ENCODE measurements at regions not wholly inside any gene's neighbourhood (a gene's known extent, or its start where the extent isn't known, plus 50 kb on each side); places are given as distances from the start of the nearest gene placed in this dataset.
"Not testable (repeated sequence)": the region's sequence is repeated elsewhere in the genome, so short reads cannot be mapped to it uniquely, and the experiment has no call there.

DNA sequence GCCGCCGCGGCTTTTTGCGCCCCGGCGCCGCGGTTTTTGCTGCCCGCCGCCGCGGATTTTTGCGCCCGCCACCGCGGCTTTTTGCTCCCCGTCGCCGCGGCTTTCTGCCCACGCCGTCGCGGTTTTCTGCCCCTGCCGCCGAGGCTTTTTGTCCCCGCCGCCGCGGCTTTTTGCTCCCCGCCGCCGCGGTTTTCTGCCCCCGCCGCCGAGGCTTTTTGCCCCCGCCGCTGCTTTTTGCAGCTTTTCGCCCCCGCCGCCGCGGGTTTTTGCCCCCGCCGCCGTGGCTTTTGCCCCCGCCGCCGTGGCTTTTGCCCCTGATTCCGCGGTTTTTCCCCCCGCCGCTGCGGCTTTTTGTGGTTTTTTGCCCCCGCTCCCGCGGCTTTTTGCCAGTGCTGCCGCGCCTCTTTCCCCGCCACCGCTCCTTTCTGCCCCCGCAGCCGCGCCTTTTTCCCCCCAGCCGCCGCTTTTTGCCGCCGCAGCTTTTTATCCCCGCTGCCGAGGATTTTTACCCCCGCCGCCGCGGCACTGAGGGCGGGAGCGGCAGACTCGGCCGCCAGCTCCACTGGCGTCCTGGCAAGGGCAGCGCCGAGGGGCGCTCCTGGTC, 518.6 kb upstream of the WSB1 start:
- Histone ChIP-seq H3K4me2 (no peak overlapping the region), H3K27me3 (no peaks in the 10 kb centered on the region), H3K9ac (no peak overlapping the region), H4K20me1 (no peaks in the 10 kb centered on the region), H3K4me1 (no peaks in the 10 kb centered on the region), H3K4me3 (0 out of 2 replicates have a peak overlapping the region, but pooled peaks have one; percentile 22), H3K9me3 (peaks cover 33% of the 10 kb centered on the region), H3K27ac (no peak overlapping the region), H3K36me3 (no peaks in the 10 kb centered on the region)
- TF ChIP-seq Cebpa-rat (IDR thresholded peaks at IDR 0.05), result no peak

DNA sequence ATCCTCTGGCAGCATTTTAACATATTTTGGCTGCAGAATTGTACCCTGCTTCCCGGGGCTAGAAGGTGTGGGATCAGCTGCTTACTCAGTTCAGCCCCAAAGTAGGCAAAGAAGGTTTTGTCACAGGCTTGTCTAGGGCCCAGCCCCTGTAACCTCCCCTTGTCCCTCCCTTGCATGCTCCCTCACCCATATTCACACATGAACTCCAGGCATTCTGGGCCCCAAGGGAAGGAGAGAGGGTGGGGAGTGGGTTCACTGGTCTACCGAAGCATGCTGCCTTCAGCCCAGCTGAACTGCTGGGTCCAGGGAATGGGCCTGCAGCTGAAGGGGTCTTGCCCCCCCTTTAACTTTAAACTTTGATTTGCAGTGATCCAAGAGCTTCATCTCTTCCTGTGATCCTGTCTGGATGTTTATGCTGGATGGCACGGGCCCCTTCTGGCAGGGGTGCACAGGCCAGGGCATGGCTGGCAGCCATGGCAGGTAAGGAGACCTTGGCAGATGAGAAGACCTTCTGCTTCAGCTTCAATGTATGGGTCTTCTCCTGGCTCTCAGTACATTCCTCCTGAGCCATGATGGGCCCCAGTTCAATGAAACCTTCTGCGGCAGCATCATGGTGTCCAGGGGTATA, 513.6 kb upstream of the WSB1 start:
- H3K27me3 ChIP-seq, H3K9ac ChIP-seq, H3K4me2 ChIP-seq, H4K20me1 ChIP-seq, H3K4me3 ChIP-seq, H3K36me3 ChIP-seq, H3K27ac ChIP-seq, H3K4me1 ChIP-seq: not testable (repeated sequence)
- peaks cover 47% of the 10 kb centered on the region for H3K9me3 ChIP-seq

DNA sequence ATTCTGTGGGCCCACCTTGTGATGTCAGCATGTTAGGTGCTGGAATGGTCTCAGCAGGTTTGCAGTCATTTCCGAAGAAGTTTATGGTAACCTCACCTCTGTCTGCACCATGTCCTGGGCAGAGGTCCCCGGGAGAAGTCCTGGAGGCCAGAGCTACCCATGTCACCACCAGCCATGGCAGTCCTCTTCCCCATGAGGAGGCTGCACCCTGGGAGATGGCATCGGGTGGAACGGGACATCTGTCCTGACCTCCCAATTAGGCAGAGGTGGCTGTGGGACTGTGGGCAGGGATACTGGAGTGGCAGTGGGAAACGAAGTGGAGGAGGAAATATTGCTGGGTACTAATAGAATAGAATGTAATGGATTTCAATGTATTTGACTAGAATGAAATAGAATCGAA, 511.8 kb upstream of the WSB1 start:
- Histone ChIP-seq H3K4me2 (no peak overlapping the region), H3K27ac (no peak overlapping the region), H3K27me3 (no peaks in the 10 kb centered on the region), H3K4me3 (no peak overlapping the region), H3K36me3 (no peaks in the 10 kb centered on the region), H4K20me1 (no peaks in the 10 kb centered on the region), H3K4me1 (no peaks in the 10 kb centered on the region), H3K9ac (no peak overlapping the region), H3K9me3 (peaks cover 61% of the 10 kb centered on the region)
- TF ChIP-seq Cebpa-rat (IDR thresholded peaks at IDR 0.05), result no peak

DNA sequence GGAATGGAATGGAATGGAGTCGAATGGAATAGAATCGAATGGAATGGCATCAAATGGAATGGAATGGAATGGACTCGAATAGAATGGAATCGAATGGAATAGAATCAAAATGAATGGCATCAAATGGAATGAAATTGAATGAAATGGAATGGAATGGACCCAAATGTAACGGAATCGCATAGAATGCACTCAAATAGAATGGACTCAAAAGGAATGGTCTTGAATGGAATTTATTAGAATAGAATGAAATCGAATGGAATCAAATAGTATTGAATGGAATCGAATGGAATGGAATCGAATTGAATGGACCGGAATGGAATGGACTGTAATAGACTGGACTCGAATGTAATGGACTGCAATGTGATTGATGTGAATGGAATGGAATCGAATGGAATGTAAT, 501.4 kb upstream of the WSB1 start:
- no peak overlapping the region for H3K27ac ChIP-seq
- H4K20me1 ChIP-seq, result no peaks in the 10 kb centered on the region
- H3K4me3 ChIP-seq, result no peak overlapping the region
- H3K4me2 ChIP-seq, result no peak overlapping the region
- H3K36me3 ChIP-seq, result no peaks in the 10 kb centered on the region
- TF ChIP-seq Cebpa-rat (IDR thresholded peaks at IDR 0.05), result no peak
- H3K4me1 ChIP-seq, result no peaks in the 10 kb centered on the region
- H3K9me3 ChIP-seq, result peaks cover 100% of the 10 kb centered on the region
- no peaks in the 10 kb centered on the region for H3K27me3 ChIP-seq
- H3K9ac ChIP-seq, result no peak overlapping the region

DNA sequence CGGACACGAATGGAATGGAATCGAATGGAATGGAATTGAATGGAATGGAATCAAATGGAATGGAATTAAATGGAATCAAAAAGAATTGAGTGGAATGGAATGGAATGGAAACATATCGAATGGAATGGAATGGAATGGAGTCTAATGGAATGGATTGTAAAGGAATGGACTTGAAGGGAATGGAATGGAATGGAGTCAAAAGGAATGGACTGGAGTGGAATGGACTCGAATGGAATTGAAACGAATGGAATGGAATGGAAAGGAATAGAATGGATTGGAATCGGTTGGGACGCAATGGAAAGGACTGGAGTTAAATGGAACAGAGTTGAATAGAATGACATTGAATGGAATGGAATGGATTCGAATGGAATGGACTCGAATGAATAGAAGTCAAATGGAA, 486.9 kb upstream of the WSB1 start:
- TF ChIP-seq Cebpa-rat (IDR thresholded peaks at IDR 0.05), result no peak
- peaks cover 91% of the 10 kb centered on the region for H3K9me3 ChIP-seq
- H3K36me3 ChIP-seq, result no peaks in the 10 kb centered on the region
- no peaks in the 10 kb centered on the region for H4K20me1 ChIP-seq
- no peaks in the 10 kb centered on the region for H3K27me3 ChIP-seq
- H3K4me3 ChIP-seq, result no peak overlapping the region
- H3K27ac ChIP-seq, result no peak overlapping the region
- H3K9ac ChIP-seq, result no peak overlapping the region
- H3K4me2 ChIP-seq, result no peak overlapping the region
- no peaks in the 10 kb centered on the region for H3K4me1 ChIP-seq

DNA sequence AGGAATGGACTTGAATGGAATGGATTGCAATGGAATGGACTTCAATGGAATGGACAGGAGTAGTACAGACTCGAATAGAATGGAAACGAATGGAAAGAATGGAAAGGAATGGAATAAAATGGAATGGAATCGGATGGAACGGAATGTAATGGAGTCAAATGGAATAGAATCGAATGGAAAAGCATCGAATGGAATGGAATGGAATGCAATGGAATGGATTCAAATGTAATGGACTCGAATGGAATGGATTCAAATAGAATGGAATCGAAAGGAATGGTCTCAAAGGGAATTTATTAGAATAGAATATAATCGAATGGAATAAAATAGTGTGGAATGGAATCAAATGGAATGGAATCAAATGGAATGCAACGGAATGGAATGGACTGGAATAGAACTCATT, 484.9 kb upstream of the WSB1 start:
- peaks cover 87% of the 10 kb centered on the region for H3K9me3 ChIP-seq
- H3K9ac ChIP-seq, result no peak overlapping the region

DNA sequence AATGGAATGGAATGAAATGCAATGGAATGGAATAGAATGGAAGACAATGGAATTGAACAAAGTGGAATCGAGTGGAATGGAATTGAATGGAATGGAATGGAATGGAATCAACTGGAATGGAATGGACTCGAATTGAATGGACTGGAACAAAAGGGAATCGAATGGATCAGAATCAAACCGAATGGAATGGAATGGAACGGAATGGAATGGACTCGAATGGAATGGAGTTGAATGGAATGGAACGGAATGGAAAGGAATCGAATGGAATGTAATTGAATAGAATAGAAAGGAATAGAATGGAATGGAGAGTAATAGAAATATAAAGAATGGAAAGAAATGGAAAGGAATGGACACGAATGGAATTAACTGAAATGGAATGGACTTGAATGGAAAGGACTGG, 475.2 kb upstream of the WSB1 start:
- no peaks in the 10 kb centered on the region for H3K36me3 ChIP-seq
- TF ChIP-seq Cebpa-rat (IDR thresholded peaks at IDR 0.05), result no peak

More for the DNA sequence above, 484.9 kb upstream of the WSB1 start:
- H3K27me3 ChIP-seq, result no peaks in the 10 kb centered on the region
- H3K4me1 ChIP-seq, result no peaks in the 10 kb centered on the region
- H3K27ac ChIP-seq, result no peak overlapping the region
- no peaks in the 10 kb centered on the region for H4K20me1 ChIP-seq
- no peak overlapping the region for H3K4me3 ChIP-seq
- no peak overlapping the region for H3K4me2 ChIP-seq
- H3K36me3 ChIP-seq, result no peaks in the 10 kb centered on the region
- no peak for TF ChIP-seq Cebpa-rat (IDR thresholded peaks at IDR 0.05)

More for the DNA sequence above, 475.2 kb upstream of the WSB1 start:
- Histone ChIP-seq H3K4me2 (no peak overlapping the region), H4K20me1 (no peaks in the 10 kb centered on the region), H3K27ac (no peak overlapping the region), H3K4me1 (no peaks in the 10 kb centered on the region), H3K9me3 (peaks cover 98% of the 10 kb centered on the region), H3K9ac (no peak overlapping the region), H3K27me3 (no peaks in the 10 kb centered on the region), H3K4me3 (no peak overlapping the region)

Data from BLaER1 (cell line).